GM20431 (cell line): ENCODE measurements at regions not wholly inside any gene's neighbourhood (a gene's known extent, or its start where the extent isn't known, plus 50 kb on each side); places are given as distances from the start of the nearest gene placed in this dataset.
"Not testable (repeated sequence)": the region's sequence is repeated elsewhere in the genome, so short reads cannot be mapped to it uniquely, and the experiment has no call there.

Experiments used
- in situ Hi-C: fragments of 300-500 bp; cut with MseI, MboI; formaldehyde crosslinking; loops from one replicate; pipeline ENCODE4 v1.15.0; 2020; ENCODE audit warnings: low sequenced_read_pairs; ENCODE audit not compliant: unreplicated experiment

GRCh38 chr3:4251412-4251811, 51.8 kb upstream of the SETMAR start:
- in situ Hi-C loops, result no loop called here

GRCh38 chr3:4253072-4253832, 49.9 kb upstream of the SETMAR start:
- in situ Hi-C loops, result not testable (repeated sequence)
